ENCODE measurements at regions not wholly inside any gene's neighbourhood (a gene's known extent, or its start where the extent isn't known, plus 50 kb on each side); places are given as distances from the start of the nearest gene placed in this dataset.

DNA sequence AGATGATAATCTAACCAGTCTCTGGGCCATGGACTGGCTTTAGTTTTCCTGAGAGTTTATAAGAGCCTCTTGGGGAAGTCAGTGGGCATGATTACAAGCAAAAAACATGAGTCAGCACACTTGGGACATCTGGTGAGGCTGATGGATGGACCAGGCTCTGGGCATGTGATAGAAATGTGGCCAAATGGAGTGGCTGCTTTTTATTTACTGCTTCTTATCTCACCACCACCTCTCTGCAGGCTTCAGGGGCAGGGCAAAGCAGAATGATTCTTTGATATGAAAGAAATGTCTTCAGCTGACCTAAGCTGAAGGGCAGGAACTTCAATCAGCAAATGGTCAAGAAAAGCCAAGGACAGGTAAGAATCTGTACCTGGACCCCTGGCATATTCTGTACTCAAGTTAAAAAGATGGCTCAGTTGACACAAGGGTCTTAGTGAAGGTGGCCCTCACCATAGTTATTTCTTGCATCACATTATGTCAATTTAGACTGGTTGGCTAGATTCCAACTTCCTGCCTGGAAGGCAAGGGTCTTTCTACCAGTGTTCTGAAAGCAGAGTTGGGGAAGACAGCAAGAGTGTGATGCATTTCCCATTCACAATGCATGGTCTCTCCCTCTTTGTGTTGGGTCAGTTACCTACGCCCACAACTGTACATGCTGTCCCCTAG is 162.8 kb downstream of the FASLG start:
- H3K9ac ChIP-seq, result no peak overlapping the region
- DNase-seq, result peak; percentile 65
- no peak for TF ChIP-seq EZH2 (IDR thresholded peaks at IDR 0.05; ENCODE audit: insufficient read depth, poor library complexity, severe bottlenecking)
- TF ChIP-seq EZH2phosphoT487 (IDR thresholded peaks at IDR 0.05; ENCODE audit: insufficient read depth, low read depth), result no peak
- in situ Hi-C loops (cut with MboI), result loop anchor here (10.0 kb wide), 2 partner anchors 383 to 593 kb away; partner anchors contain the start of gene TNFSF4
- no peaks in the 10 kb centered on the region for H3K9me3 ChIP-seq (ENCODE audit: low read depth)
- WGBS, 2 experiments (ENCODE audit: low coverage in 1 of 2, low lambda C conversion rate in 2 of 2, missing lambda C conversion rate in 2 of 2), result 100% methylated on average over 1 of the region's 1 CpG
- no peaks in the 10 kb centered on the region for H4K20me1 ChIP-seq (ENCODE audit: insufficient read depth)
- no peak overlapping the region for H2AFZ ChIP-seq
- H3K27me3 ChIP-seq (replicated peaks; ENCODE audit: insufficient read depth), result no peaks in the 10 kb centered on the region
- H3K79me2 ChIP-seq (ENCODE audit: insufficient read depth), result no peaks in the 10 kb centered on the region
- peaks cover 23% of the 10 kb centered on the region for H3F3A ChIP-seq (ENCODE audit: insufficient read depth)
- H3K9me2 ChIP-seq (ENCODE audit: insufficient read depth), result 0 out of 2 replicates have a peak, but pooled peaks cover under 1% of the 10 kb centered on the region
- no peak overlapping the region for H3K27ac ChIP-seq
- H3K36me3 ChIP-seq (ENCODE audit: low read depth), result no peaks in the 10 kb centered on the region
- H3K4me3 ChIP-seq, result no peak overlapping the region
- peak overlapping the region; percentile 31 for H3K4me2 ChIP-seq (ENCODE audit: unreplicated experiment)
- H3K4me1 ChIP-seq (ENCODE audit: insufficient read depth), result peaks cover 40% of the 10 kb centered on the region

- Histone ChIP-seq H3K4me1 (ENCODE audit: insufficient read depth) (peaks cover 50% of the 10 kb centered on the region), H3K9me3 (ENCODE audit: low read depth) (no peaks in the 10 kb centered on the region), H3K36me3 (ENCODE audit: low read depth) (no peaks in the 10 kb centered on the region), H3K9ac (no peak overlapping the region), H3K27ac (no peak overlapping the region), H2AFZ (no peak overlapping the region), H3K9me2 (ENCODE audit: insufficient read depth) (0 out of 2 replicates have a peak, but pooled peaks cover 3% of the 10 kb centered on the region), H3K4me2 (ENCODE audit: unreplicated experiment) (no peak overlapping the region), H4K20me1 (ENCODE audit: insufficient read depth) (no peaks in the 10 kb centered on the region), H3F3A (ENCODE audit: insufficient read depth) (peaks cover 31% of the 10 kb centered on the region), H3K79me2 (ENCODE audit: insufficient read depth) (no peaks in the 10 kb centered on the region), H3K4me3 (no peak overlapping the region), H3K27me3 (replicated peaks; ENCODE audit: insufficient read depth) (no peaks in the 10 kb centered on the region)
- 80 to 82% methylated on average over 1 of the region's 1 CpG for WGBS, 2 experiments (ENCODE audit: low coverage in 1 of 2, low lambda C conversion rate in 2 of 2, missing lambda C conversion rate in 2 of 2)
- no peak for TF ChIP-seq EZH2phosphoT487 (IDR thresholded peaks at IDR 0.05; ENCODE audit: insufficient read depth, low read depth)
- TF ChIP-seq EZH2 (IDR thresholded peaks at IDR 0.05; ENCODE audit: insufficient read depth, poor library complexity, severe bottlenecking), result no peak
- in situ Hi-C loops (cut with MboI), result loop anchor here (10.0 kb wide), 2 partner anchors 382 to 592 kb away; partner anchors contain the start of gene TNFSF4
- no peak for DNase-seq
These were observed 164.0 kb downstream of the FASLG start for GRCh38 chr1:172822886-172823285.

DNA sequence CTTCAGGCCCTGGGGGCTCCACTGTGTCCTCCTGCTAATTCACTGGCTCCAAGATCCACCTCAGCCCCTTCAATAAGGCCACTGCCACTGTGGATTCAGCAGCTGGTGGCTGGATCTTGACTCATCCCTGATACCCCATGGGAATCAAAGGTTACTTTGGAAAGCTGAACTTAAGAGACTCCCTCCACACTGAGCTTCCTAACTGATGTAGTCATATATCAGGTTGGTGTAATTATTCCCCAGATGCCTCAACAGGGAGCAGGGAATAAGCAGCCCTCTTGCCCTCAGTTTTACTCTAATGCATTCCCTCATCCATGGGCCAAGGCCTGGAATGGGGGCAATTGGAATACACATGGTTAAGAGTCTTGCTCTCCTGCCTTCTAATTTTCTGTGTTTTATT is 164.6 kb downstream of the FASLG start:
- H3K36me3 ChIP-seq (ENCODE audit: low read depth), result no peaks in the 10 kb centered on the region
- no peak overlapping the region for H2AFZ ChIP-seq
- H3K4me2 ChIP-seq (ENCODE audit: unreplicated experiment), result no peak overlapping the region
- 0 out of 2 replicates have a peak, but pooled peaks cover 3% of the 10 kb centered on the region for H3K9me2 ChIP-seq (ENCODE audit: insufficient read depth)
- peaks cover 50% of the 10 kb centered on the region for H3K4me1 ChIP-seq (ENCODE audit: insufficient read depth)
- H3K27me3 ChIP-seq (replicated peaks; ENCODE audit: insufficient read depth), result no peaks in the 10 kb centered on the region
- no peak overlapping the region for H3K9ac ChIP-seq
- H3K27ac ChIP-seq, result no peak overlapping the region
- no peak for TF ChIP-seq EZH2phosphoT487 (IDR thresholded peaks at IDR 0.05; ENCODE audit: insufficient read depth, low read depth)
- TF ChIP-seq EZH2 (IDR thresholded peaks at IDR 0.05; ENCODE audit: insufficient read depth, poor library complexity, severe bottlenecking), result no peak
- H4K20me1 ChIP-seq (ENCODE audit: insufficient read depth), result no peaks in the 10 kb centered on the region
- peaks cover 31% of the 10 kb centered on the region for H3F3A ChIP-seq (ENCODE audit: insufficient read depth)
- no peak overlapping the region for H3K4me3 ChIP-seq
- no peaks in the 10 kb centered on the region for H3K79me2 ChIP-seq (ENCODE audit: insufficient read depth)
- H3K9me3 ChIP-seq (ENCODE audit: low read depth), result no peaks in the 10 kb centered on the region
- in situ Hi-C loops (cut with MboI), result loop anchor here (10.0 kb wide), 2 partner anchors 381 to 591 kb away; partner anchors contain the start of gene TNFSF4
- DNase-seq, result peak; percentile 69

DNA sequence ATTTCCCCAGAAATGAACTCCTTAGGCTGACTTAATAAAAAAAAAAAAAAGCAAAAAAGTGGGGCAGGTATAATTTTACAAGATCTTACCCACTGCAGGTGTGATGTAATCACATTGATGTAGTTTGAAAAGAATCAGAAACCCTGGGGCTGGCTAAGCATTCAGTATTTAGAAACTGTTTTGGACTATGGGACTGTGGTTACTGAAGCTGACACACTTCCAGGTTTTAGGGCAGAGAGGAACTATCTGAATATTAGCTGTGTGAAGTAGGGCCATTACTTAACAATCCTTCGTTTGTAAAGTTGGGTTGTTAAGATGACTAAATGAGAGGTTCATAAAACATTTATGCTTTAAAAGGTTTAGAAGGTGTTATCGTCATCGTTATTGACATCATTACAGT is 165.3 kb downstream of the FASLG start:
- no peaks in the 10 kb centered on the region for H3K27me3 ChIP-seq (replicated peaks; ENCODE audit: insufficient read depth)
- peaks cover 50% of the 10 kb centered on the region for H3K4me1 ChIP-seq (ENCODE audit: insufficient read depth)
- H3K4me2 ChIP-seq (ENCODE audit: unreplicated experiment), result no peak overlapping the region
- DNase-seq, result peak; percentile 48
- H3F3A ChIP-seq (ENCODE audit: insufficient read depth), result peaks cover 31% of the 10 kb centered on the region
- 77% methylated on average over 3 of the region's 3 CpGs for WGBS, 2 experiments (ENCODE audit: low coverage in 1 of 2, low lambda C conversion rate in 2 of 2, missing lambda C conversion rate in 2 of 2)
- H3K36me3 ChIP-seq (ENCODE audit: low read depth), result no peaks in the 10 kb centered on the region
- H3K79me2 ChIP-seq (ENCODE audit: insufficient read depth), result no peaks in the 10 kb centered on the region
- no peak overlapping the region for H3K27ac ChIP-seq
- no peaks in the 10 kb centered on the region for H3K9me3 ChIP-seq (ENCODE audit: low read depth)
- no peak overlapping the region for H2AFZ ChIP-seq
- H3K4me3 ChIP-seq, result no peak overlapping the region
- H3K9me2 ChIP-seq (ENCODE audit: insufficient read depth), result 0 out of 2 replicates have a peak, but pooled peaks cover 3% of the 10 kb centered on the region
- no peak overlapping the region for H3K9ac ChIP-seq
- H4K20me1 ChIP-seq (ENCODE audit: insufficient read depth), result no peaks in the 10 kb centered on the region
- in situ Hi-C loops (cut with MboI), result loop anchor here (10.0 kb wide), 2 partner anchors 381 to 591 kb away; partner anchors contain the start of gene TNFSF4
- TF ChIP-seq EZH2 (IDR thresholded peaks at IDR 0.05; ENCODE audit: insufficient read depth, poor library complexity, severe bottlenecking) (no peak), EZH2phosphoT487 (IDR thresholded peaks at IDR 0.05; ENCODE audit: insufficient read depth, low read depth) (no peak)

Data from GM23248 (cell line).